ENCODE measurements at regions not wholly inside any gene's neighbourhood (a gene's known extent, or its start where the extent isn't known, plus 50 kb on each side); places are given as distances from the start of the nearest gene placed in this dataset.

DNA sequence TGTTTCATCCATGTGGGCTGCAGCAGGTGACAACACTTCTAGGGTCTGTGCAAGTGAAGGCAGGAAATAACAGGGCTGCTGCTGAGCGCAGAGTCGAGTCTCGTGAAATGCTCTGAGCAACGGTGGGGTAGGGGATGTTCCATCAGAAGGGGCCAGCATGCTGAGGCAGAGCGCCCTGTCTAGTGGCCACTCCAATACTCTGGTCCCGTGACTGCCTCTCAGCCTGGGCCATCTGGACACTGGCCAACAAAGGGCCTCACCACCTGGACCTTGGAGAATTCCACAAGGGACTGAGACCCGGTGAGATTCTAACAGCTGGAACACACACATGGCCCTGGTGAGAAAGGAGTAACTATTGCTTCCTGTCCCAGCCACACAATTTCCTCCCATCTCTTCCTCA, 375.7 kb downstream of the SHANK2 start:
- Histone ChIP-seq H3K9me3 (ENCODE audit: control insufficient read depth, insufficient read depth, low read length) (no peaks in the 10 kb centered on the region), H3K4me3 (ENCODE audit: low read length) (no peak overlapping the region), H3K36me3 (ENCODE audit: control insufficient read depth, insufficient read depth, low read length) (no peaks in the 10 kb centered on the region), H3K4me1 (ENCODE audit: control insufficient read depth, insufficient read depth, low read length) (no peaks in the 10 kb centered on the region), H3K27me3 (ENCODE audit: control insufficient read depth, insufficient read depth, low read length) (no peaks in the 10 kb centered on the region), H3K27ac (ENCODE audit: low read length) (no peak overlapping the region)
- H3K4me3 Mint-ChIP-seq: no peak overlapping the region
- TF ChIP-seq, protein P1, sequence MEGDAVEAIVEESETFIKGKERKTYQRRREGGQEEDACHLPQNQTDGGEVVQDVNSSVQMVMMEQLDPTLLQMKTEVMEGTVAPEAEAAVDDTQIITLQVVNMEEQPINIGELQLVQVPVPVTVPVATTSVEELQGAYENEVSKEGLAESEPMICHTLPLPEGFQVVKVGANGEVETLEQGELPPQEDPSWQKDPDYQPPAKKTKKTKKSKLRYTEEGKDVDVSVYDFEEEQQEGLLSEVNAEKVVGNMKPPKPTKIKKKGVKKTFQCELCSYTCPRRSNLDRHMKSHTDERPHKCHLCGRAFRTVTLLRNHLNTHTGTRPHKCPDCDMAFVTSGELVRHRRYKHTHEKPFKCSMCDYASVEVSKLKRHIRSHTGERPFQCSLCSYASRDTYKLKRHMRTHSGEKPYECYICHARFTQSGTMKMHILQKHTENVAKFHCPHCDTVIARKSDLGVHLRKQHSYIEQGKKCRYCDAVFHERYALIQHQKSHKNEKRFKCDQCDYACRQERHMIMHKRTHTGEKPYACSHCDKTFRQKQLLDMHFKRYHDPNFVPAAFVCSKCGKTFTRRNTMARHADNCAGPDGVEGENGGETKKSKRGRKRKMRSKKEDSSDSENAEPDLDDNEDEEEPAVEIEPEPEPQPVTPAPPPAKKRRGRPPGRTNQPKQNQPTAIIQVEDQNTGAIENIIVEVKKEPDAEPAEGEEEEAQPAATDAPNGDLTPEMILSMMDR (IDR thresholded peaks at IDR 0.05): no peak
- 18% methylated on average over 7 of the region's 7 CpGs for WGBS (ENCODE audit: insufficient coverage)
- intact Hi-C loops (cut with micrococcal nuclease): no loop called here
- H3K27me3 Mint-ChIP-seq (ENCODE audit: low read depth in 2 of 2): peaks cover 0 to 4% of the 10 kb centered on the region in 2 donors
- no peak for DNase-seq
- H3K36me3 Mint-ChIP-seq: no peaks in the 10 kb centered on the region
- ATAC-seq: no peak
- H3K9me3 Mint-ChIP-seq: no peaks in the 10 kb centered on the region
- H3K27ac Mint-ChIP-seq: no peak overlapping the region
- H3K4me1 Mint-ChIP-seq: no peaks in the 10 kb centered on the region

DNA sequence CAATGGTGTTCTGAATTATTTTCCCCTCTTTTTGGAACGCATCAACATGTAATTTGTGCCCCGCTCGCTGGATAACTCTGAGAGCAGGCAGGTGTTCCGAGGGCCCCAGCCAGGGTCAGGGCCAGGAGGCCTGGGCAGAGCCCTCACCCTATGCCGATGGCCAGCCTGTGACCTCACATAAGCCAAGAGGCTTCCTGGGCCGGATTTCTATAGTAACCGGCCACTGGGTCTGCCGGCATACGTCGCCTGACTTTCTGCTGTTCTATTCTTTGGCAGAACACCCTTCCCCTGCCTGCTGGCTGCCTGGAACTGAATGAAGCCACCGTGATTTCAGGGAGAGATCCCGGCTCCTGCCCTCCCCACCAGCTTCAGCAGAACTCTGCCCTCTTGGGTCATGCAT, 375.2 kb downstream of the SHANK2 start:
- intact Hi-C loops (cut with micrococcal nuclease): no loop called here
- TF ChIP-seq, protein P1 (IDR thresholded peaks at IDR 0.05): no peak
- no peak for DNase-seq
- no peak overlapping the region for H3K4me3 ChIP-seq (ENCODE audit: low read length)
- no peaks in the 10 kb centered on the region for H3K9me3 ChIP-seq (ENCODE audit: control insufficient read depth, insufficient read depth, low read length)
- no peak for ATAC-seq
- H3K36me3 ChIP-seq (ENCODE audit: control insufficient read depth, insufficient read depth, low read length): no peaks in the 10 kb centered on the region
- Mint-ChIP-seq H3K4me1 (no peaks in the 10 kb centered on the region), H3K27ac (no peak overlapping the region), H3K27me3 (ENCODE audit: low read depth in 2 of 2) (peaks cover 0 to 4% of the 10 kb centered on the region in 2 donors), H3K36me3 (no peaks in the 10 kb centered on the region), H3K9me3 (no peaks in the 10 kb centered on the region), H3K4me3 (no peak overlapping the region)
- H3K27me3 ChIP-seq (ENCODE audit: control insufficient read depth, insufficient read depth, low read length): no peaks in the 10 kb centered on the region
- H3K27ac ChIP-seq (ENCODE audit: low read length): no peak overlapping the region
- no peaks in the 10 kb centered on the region for H3K4me1 ChIP-seq (ENCODE audit: control insufficient read depth, insufficient read depth, low read length)
- WGBS (ENCODE audit: insufficient coverage): 76% methylated on average over 12 of the region's 12 CpGs

DNA sequence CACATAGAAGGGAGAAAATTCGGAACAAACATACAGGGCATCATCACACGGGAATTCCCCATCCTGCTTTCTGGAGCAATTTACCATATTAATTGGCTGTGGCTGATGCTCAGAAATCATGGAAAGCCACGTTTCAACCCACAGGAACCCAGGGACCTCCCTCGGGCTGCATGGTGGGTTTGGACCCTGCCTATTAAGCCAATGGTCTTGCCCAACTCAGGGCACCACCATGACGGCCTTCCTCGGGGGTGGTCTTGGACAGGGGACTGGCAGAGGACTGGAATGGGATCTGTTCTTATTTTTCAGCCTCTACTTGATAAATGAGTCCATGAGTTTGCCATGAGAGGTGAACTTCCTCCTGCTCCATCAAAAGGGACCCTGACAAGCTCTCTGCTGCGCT, 374.0 kb downstream of the SHANK2 start:
- no peaks in the 10 kb centered on the region for H3K9me3 Mint-ChIP-seq
- no peaks in the 10 kb centered on the region for H3K4me1 ChIP-seq (ENCODE audit: control insufficient read depth, insufficient read depth, low read length)
- intact Hi-C loops (cut with micrococcal nuclease): no loop called here
- H3K36me3 Mint-ChIP-seq: no peaks in the 10 kb centered on the region
- H3K4me3 ChIP-seq (ENCODE audit: low read length): no peak overlapping the region
- no peak for DNase-seq
- WGBS (ENCODE audit: insufficient coverage): 75% methylated on average over 7 of the region's 7 CpGs
- no peaks in the 10 kb centered on the region for H3K36me3 ChIP-seq (ENCODE audit: control insufficient read depth, insufficient read depth, low read length)
- H3K27ac ChIP-seq (ENCODE audit: low read length): no peak overlapping the region
- ATAC-seq: no peak
- TF ChIP-seq, protein P1 (IDR thresholded peaks at IDR 0.05): no peak
- no peak overlapping the region for H3K27ac Mint-ChIP-seq
- H3K9me3 ChIP-seq (ENCODE audit: control insufficient read depth, insufficient read depth, low read length): no peaks in the 10 kb centered on the region
- H3K4me3 Mint-ChIP-seq: no peak overlapping the region
- H3K4me1 Mint-ChIP-seq: no peaks in the 10 kb centered on the region
- peaks cover 0 to 4% of the 10 kb centered on the region in 2 donors for H3K27me3 Mint-ChIP-seq (ENCODE audit: low read depth in 2 of 2)
- H3K27me3 ChIP-seq (ENCODE audit: control insufficient read depth, insufficient read depth, low read length): no peaks in the 10 kb centered on the region

GRCh38 chr11:70879601-70880285, 372.6 kb downstream of the SHANK2 start:
- WGBS (ENCODE audit: insufficient coverage): 87% methylated on average over 11 of the region's 11 CpGs
- Histone ChIP-seq H3K27ac (ENCODE audit: low read length) (no peak overlapping the region), H3K27me3 (ENCODE audit: control insufficient read depth, insufficient read depth, low read length) (no peaks in the 10 kb centered on the region), H3K4me1 (ENCODE audit: control insufficient read depth, insufficient read depth, low read length) (no peaks in the 10 kb centered on the region), H3K36me3 (ENCODE audit: control insufficient read depth, insufficient read depth, low read length) (no peaks in the 10 kb centered on the region), H3K4me3 (ENCODE audit: low read length) (no peak overlapping the region), H3K9me3 (ENCODE audit: control insufficient read depth, insufficient read depth, low read length) (no peaks in the 10 kb centered on the region)
- ATAC-seq (no peak), DNase-seq (no peak)
- intact Hi-C loops (cut with micrococcal nuclease): no loop called here
- Mint-ChIP-seq H3K36me3 (no peaks in the 10 kb centered on the region), H3K27ac (no peak overlapping the region), H3K9me3 (no peaks in the 10 kb centered on the region), H3K27me3 (ENCODE audit: low read depth in 2 of 2) (no peaks in the 10 kb centered on the region), H3K4me1 (no peaks in the 10 kb centered on the region), H3K4me3 (no peak overlapping the region)
- TF ChIP-seq, protein P1 (IDR thresholded peaks at IDR 0.05): no peak
